OCI-LY1 (cell line): ENCODE measurements at regions not wholly inside any gene's neighbourhood (a gene's known extent, or its start where the extent isn't known, plus 50 kb on each side); places are given as distances from the start of the nearest gene placed in this dataset.

Source experiments
- EZH2 ChIP-seq: fragments of 200-600 bp; sonication (generic), shearing (Covaris generic); IDR thresholded peaks from 2 replicates; pipeline ENCODE4 v1.8.0; 2017; ENCODE audit warnings: borderline replicate concordance, mixed run types, mild to moderate bottlenecking, antibody characterized with exemption, low read length, moderate library complexity, mixed read lengths
- TF ChIP-seq, protein P1 (sequence below): fragments of 200-600 bp; sonication (generic), shearing (Covaris generic); IDR thresholded peaks from 2 replicates; pipeline ENCODE4 v1.5.1; 2017; ENCODE audit warnings: mild to moderate bottlenecking, antibody characterized with exemption, low read length, moderate library complexity, mixed read lengths

DNA sequence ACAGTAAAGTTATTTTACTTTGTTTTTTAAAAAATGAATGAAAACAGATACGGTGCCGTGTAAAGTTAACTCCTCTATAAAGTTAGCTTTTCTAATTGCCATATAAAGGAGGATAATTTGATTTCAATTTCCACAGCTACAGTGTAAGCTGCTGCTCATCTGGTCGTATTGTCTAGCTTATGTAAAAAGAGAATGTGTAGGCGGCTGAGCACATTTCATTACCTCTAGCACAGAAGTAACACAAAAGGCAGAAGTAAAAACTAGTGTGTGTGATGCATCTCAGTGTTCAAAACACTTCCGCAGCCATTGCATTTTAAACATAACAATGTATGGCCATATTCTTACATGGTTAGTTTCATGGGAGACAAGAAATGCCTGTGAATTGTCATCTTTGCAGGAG lies 105.0 kb upstream of the P2RY1 start:
- TF ChIP-seq, protein P1, sequence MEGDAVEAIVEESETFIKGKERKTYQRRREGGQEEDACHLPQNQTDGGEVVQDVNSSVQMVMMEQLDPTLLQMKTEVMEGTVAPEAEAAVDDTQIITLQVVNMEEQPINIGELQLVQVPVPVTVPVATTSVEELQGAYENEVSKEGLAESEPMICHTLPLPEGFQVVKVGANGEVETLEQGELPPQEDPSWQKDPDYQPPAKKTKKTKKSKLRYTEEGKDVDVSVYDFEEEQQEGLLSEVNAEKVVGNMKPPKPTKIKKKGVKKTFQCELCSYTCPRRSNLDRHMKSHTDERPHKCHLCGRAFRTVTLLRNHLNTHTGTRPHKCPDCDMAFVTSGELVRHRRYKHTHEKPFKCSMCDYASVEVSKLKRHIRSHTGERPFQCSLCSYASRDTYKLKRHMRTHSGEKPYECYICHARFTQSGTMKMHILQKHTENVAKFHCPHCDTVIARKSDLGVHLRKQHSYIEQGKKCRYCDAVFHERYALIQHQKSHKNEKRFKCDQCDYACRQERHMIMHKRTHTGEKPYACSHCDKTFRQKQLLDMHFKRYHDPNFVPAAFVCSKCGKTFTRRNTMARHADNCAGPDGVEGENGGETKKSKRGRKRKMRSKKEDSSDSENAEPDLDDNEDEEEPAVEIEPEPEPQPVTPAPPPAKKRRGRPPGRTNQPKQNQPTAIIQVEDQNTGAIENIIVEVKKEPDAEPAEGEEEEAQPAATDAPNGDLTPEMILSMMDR, result no peak
- no peak for TF ChIP-seq EZH2
